GM18498 (cell line): ENCODE measurements at regions not wholly inside any gene's neighbourhood (a gene's known extent, or its start where the extent isn't known, plus 50 kb on each side); places are given as distances from the start of the nearest gene placed in this dataset.

ENCODE experiments used
- ATAC-seq: cut with Tn5 transposase; IDR thresholded peaks from one replicate; pipeline ENCODE4 v1.9.1; 2021; ENCODE audit warnings: mild to moderate bottlenecking, moderate library complexity; ENCODE audit not compliant: unreplicated experiment

DNA sequence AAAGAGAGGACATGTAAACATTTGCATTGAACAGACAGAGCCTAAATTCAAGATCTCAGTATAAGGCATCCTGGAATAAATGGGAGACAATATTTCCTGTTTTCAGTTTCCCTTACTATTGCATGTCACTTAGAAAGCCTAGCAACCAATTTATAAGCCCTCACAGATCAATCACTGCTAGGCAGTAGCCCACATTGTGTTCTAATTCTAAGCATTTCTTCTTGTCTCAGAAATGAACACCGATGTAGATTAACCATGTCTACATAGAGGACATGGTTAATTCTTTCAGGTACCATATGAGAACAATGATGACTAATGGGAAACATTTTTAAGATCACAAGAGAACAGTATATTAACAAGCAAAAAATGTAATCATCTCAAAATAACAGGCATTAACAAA, 79.6 kb upstream of the HMHB1 start:
- no peak for ATAC-seq

DNA sequence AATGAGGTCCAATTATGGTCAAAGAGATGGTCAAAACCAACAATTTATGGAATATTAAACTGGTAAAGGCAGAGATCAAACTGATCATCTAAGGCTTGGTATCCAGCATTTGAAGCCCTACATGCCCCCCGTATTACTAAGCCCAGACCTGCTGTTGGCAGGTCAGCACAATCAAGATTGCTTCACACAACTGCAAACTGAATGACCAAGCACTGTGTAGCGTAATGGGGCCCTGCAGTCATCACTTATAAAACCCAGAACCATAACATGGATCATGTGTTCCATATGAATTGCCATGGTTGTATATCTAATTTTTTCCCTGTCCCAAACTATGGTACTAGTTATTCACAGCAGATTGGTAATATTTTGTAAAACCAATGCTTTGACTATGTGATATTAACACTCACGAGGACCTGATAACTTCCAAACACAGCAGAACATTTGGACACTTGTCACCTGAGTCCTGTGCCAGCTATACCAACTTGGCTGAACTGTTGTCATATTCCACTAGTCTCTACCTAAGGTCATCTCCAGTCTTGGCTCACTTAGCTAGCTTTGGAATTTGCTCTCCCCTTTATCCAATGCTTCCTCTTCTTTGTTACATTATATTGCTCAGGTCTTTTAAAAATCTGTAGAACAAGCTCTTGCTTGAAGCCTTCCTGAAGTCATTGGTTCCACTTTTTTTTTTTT, 81.7 kb upstream of the HMHB1 start:
- no peak for ATAC-seq

DNA sequence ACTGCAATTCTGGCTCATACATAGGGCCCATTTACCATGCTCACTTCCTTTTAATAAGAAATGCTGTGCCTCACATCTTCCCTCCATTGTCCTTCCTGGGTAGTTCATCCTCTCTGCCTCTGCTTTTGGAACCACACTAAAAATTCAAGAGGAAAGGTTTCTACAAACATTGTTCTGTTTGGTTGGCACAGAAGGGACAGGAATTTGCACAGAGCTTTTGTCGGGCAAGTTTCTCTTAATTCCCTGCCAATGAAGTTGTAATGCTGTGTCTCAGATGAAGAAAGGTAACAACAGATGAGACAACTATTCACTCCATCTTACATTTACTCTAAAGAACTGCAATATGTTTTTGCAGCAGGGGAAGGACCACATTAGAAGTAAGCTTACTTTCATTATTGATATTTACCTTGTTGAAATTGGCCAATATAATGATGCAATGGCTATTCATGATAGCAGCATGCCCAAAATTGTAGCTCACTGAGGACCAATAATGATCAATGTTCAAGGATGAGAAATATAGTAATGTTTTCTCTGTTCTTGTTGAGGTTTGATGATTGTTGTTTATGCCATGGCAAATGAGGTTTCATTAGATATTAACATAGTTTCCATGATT, 82.5 kb upstream of the HMHB1 start:
- ATAC-seq = no peak

DNA sequence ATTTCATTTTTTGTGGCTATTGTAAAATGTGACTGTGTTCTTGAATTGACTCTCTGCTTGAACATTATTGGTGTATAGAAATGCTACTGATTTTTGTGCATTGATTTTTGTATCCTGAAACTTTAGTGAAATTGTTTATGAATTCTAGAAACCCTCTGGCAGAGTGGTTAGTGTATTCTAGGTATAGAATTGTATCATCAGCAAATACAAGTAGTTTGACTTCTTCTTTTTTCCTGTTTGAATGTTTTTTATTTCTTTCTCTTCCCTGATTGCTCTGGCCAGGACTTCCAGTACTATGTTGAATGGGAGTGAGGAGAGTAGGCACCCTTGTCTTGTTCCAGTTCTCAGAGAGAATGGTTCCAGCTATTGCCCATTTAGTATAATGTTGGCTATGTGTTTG, 88.8 kb upstream of the HMHB1 start:
- ATAC-seq = no peak

DNA sequence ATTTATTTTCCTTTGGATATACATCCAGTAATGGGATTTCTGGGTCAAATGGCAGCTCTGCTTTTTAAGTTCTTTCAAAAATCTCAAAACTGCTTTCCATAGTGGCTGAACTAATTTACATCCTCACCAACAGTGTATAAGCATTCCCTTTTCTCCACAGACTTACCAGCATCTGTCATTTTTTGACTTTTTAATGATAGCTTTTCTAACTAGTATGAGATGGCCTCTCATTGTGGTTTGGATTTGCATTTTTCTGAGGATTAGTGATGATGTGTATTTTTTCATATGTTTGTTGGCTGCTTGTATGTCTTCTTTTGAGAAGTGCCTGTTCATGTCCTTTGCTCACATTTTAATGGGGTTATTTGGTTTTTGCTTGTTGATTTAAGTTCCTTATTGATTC, 90.0 kb upstream of the HMHB1 start:
- ATAC-seq = no peak

DNA sequence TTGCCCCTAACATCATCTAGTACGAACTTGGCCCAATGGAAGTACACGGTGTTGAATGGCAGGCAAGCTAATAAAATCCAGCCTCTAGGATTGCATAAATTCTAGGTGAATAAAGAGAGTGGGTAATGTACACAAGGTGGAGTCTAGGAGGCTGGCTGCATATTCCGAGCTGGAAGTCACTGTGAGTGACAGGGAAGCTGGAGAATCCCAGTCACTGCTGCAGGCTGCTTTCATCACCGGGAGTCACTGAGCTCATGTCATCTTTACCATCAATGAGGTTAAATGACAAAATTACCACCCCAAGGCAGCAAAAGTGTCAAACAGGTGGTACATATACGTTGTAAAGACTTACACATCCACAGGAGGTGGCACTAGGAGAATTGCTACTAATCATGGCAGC, 91.3 kb upstream of the HMHB1 start:
- ATAC-seq = no peak

DNA sequence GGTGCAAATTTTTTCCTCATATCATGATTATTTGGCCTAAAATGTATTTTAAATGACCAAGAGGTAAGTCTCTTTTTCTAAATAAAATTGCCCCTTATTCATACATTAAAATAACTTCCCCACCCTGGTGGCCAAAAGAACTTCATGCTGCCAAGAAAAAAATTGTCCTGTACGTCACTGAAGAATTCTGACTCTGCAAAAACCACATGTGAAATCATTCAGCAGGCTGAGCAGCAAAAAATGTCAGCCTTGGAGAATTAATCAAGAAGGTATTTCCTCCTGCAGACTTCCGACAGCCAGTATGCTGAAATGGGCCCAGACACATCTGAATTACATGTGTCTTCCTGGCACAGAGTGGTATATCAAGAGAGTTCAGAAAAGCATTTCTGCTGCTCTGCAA, 94.6 kb upstream of the HMHB1 start:
- no peak for ATAC-seq

DNA sequence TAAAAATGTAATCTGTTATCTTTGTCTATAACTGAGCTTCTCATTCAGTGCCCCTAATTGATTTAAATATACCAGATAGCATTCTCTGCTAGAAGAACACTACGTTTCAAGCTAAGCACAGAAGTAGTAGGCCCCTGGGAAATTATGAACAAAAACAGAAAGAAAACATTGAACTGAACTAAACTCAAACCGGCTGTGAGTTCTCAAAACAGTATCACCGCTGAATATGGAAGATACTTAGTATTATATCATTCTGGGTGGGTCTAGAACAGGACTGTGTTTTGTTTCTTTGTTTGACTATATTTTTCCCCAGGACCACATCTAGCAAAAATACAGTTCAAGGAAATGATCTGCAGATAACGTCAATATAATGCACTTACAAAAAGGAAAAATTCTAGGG, 95.1 kb upstream of the HMHB1 start:
- ATAC-seq = no peak

DNA sequence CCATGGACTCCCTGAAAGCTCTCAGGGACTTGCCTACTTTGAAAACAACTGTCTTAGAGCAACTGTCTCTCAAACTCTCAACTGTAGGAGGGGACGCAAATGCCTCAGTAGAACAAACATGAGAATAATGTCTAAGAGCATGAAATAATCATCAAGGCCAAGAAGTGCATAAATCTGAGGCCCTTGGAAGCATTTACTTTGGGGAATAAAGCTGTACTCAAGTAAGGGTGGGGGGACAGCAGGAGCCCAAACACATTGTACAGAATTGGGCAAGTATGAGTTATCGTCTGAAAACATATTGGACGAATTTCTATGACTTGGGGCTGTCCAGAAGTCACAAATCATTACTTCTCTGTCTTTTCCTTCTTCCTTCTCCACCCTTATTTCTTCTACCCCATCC, 96.3 kb upstream of the HMHB1 start:
- ATAC-seq = no peak

DNA sequence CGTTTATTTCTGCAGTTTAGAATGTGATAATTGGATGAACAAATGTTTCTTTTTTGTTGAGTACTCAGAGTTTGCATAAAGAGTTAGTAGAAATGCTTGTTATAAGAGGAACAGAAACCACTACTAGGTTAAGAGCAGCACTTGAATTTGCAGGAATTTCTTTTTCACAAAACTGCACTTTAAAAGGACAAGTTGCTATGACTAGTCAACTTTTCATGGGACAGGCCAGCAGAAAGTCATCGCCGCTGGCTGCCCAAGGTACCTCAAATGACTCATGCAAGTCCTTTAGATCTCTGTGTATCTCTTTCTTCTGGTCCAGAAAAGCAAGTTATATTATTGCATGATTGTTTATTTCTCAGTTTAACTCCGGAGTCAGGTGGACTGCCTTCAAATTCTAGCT, 97.3 kb upstream of the HMHB1 start:
- peak; percentile 72 for ATAC-seq

DNA sequence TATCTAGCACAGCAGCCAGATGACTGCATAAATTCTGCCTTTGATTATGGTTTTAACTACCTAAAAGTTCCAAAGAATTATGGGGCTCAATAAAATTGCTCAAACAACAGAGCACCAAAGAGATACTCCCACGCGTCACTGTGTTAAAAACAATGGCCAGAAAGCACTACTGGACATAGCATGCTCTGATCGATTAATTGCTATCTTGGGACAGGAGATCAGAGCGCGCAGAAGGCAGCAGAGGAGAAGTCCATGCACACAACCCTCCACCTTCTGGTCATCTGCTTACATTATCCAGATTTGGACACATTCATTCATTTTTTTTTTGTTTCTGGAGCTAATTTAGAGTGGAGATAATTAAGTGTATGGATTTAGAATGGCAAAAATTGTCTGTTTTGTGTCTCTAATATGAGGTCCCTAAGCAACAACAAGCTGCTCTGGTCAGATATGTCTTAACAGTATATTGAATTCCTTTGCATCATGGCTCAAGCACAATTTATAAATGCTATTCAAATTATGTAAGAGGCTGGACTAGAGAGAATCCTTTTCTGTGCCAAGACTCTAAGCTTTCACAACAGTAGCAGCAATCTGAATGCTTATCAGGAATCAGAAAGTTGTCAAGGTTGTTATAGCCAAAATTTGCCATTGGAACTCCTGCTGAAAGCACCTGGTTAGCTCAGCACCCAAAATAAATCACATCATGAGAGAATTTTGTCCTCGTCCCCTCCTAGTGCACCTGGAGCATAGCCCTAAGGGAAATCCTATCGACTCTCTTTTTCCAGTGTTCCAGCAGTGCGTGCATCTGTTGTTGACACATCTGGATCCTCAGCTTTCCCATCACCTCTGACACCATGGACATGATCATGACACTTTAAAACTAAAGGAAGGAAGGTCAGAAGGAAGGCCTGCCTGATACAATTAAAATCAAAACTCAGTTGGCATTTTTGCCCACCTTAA, 98.6 kb upstream of the HMHB1 start:
- no peak for ATAC-seq

DNA sequence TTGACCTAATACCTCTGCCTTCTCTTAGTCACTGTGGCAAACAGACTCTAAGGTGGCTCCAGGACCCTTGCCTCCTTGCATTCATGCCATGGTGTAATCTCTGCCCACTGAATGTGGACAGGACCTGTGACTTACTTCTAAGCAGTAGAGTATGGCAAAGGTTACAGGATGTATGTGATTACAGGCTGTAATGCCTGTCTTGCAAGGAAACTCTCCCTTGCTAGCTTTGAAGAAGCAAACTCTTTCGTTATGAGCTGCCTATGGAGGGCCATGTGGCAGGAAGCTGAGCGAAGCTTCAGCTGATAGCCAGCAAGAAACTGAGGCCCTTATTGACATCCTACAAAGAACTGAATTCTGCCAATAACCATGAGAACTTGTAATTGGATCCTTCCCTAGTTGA, 103.3 kb upstream of the HMHB1 start:
- no peak for ATAC-seq

DNA sequence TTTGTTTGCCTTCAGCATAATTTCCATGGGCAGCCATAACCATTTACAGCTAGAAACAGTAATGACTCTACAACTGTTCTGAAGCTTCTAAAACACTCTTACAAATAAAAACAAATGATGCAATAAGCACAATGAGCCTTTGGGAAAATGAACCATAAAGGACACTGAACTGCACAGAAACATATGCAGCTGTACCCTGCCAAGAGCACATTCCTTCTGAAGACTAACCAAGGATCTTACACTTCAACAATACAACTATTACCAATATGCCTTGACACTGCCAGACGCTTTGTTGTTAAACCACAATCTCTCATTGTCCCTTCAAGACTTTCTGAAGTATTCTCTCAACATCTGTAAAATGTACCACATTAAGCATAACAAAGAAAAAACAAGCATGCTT, 104.2 kb upstream of the HMHB1 start:
- no peak for ATAC-seq

DNA sequence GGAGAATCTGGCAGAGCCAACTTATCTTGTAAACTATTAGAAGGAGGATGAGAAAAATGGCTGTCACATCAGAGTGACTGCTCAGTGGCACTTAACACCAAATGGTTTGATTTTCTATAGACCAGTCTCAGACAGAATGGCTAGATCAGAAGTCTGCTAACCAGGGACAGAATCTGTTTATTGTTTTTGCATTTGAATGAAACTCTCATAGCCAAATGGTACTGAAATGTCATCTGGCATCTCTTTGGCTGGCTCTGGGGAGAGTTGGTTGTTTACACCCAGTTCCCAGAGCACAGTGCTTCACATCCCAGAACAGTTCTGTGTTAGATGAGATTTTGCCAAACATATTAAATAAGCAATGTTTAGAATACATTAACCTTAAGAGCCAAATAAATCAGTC, 106.6 kb upstream of the HMHB1 start:
- ATAC-seq = no peak

DNA sequence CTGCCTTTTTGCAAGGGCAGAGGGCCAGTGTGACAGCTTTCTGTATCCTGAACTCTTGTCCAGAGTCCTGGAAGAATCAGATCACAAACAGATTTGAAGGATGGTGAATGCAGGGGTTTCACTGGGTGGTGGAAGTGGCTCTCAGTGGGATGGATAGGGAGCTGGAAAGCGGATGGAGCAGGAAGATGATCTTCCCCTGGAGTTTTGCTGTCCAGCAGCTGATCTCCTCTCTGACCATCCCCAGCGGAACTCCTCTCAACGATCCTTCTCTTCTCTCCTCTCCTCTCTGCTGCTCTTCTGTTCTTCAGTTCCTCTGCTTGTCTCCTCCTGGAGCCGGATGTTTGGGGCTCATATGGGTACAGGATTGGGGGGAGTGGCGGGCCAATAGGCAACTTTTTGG, 108.3 kb upstream of the HMHB1 start:
- ATAC-seq = no peak

DNA sequence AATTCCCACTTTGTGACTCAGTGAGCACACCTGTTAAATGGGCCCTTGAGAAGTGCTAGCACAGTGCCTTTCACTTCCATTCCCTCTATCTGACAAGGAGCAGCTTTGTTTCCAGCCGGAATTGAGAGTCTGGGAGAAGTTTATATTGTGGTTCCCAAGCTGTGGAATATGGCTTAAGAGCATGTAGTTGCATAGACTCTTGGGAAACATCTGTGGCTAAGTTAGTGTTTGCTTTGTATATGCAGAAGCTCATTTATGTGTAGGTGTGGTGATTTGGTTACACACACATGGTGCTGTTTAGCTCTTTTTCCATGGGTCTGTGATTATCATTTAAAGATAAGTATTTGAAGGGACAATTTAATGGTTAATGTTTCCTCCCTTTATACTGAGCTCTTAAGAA, 110.5 kb upstream of the HMHB1 start:
- ATAC-seq = no peak

DNA sequence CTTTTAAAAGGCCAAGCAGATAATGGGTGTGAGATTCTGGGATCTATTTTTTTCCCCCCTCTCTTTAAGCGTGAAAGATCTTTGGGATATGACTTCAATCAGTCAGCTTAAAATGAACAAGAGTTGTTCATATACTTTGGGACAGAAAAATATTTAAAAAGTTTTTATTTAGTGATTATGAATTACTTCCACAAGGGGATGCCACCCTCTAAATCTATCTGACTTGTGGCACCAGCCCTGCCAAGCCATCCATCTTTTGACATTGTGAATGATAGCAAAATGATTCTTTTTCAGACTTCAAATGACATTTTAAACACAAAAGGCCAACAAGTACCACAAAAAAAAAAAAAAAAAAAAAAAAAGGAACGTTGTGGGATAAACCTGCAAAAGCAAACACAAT, 111.0 kb upstream of the HMHB1 start:
- no peak for ATAC-seq

DNA sequence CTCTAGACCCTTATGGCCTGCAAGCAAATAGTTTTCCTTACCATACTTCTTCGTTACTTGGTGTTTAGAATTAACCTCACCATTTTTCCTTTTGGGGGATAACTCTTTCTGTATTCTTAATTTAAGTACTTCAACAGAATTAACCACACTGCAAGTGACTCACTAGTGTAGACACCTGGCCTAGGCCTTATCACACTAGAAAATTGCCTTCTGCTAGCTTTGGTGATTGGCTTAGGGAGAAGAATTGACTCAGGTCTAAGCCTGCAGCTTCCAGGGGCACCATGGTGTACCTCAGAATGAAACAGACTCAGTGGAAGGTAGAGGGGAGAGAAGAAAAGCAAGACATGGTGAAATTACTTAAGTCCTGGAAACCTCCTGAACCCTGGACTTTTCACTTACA, 112.8 kb upstream of the HMHB1 start:
- ATAC-seq = no peak

DNA sequence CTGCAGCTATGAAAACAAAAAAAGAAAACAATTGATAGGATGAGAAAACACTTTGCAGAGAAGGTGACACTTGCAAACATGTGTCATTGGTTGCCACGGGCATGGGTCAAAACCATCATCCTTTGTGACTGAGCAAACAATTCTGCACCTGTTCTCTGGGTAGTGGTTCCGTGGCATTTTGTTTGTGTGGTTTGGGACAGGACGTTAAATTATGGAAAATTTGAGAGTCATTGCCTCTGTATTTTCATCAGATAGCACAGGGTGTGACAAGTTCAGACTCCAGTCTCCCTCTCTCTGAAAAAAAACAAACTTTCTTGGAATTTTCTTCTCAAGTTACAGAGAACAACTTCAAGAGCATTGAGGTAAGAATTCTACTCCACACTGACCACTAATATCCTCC, 113.4 kb upstream of the HMHB1 start:
- no peak for ATAC-seq

DNA sequence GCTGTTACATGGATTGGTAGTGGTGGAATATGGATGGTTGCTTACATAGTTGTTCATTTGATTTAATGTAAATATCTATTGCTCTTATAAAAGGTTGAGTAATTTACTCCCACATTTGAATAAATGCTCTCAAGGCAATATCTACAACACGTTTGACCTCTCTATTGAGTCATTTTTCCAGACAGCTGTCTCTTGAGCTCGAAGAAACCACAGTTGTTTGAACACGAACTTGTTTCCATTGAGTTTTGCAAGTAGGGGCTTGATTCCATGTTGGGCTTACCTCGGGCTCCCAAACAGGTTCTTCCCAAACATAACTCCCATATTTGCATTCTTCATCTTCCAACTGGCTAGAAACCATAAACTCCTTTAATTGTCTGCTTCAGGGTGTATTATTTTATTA, 115.0 kb upstream of the HMHB1 start:
- no peak for ATAC-seq

DNA sequence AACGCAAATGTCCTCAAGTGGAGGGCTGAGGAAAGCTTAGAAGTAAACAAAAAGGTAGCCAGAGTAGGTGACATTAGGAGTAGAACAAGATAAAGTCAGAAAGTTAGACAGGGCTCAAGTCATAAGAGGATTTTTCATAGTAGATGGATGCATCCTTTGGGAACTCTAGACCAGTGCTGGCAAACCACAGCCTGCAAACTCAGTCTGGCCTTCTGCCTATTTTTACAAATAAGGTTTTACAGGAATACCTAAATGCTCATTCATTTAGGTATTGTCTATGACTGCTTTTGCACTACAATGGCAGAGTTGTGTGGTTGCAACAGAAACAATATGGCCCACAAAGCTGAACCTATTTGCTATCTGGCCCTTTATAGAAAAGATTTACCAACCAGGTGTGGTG, 116.0 kb upstream of the HMHB1 start:
- ATAC-seq = no peak

DNA sequence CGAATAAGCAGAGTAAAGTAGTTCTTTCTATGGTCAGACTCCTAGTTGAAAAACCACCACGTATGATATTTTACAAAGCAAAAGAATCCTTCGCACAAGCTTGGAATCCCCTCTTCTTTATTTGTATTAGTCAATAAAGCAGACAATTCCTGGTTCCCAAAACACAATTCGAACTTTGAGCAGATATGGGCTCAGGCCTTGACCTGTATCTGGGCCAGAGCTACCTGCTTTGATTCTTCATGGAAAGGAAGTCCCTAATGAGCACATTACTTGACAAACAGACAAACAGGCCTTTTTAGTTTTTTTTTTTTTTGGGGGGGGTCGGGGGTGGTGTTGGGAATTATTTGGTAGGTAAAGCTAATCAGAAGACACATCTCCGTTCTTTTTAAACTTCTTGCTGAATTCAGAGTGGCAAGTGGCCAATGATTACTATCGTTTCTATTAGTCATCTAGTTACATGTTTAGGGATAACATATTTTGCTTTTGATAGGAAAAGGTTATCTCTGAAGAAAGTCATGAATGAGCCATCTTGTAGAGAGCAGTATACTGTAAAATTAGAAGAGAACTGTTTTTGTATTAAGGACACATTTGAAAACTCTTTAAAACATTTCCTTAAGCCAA, 116.6 kb upstream of the HMHB1 start:
- ATAC-seq = no peak
